Upper lobe of left lung (tissue), 4 donors: ENCODE measurements at regions not wholly inside any gene's neighbourhood (a gene's known extent, or its start where the extent isn't known, plus 50 kb on each side); places are given as distances from the start of the nearest gene placed in this dataset.

Experiments used
- CTCF ChIP-seq, 6 experiments: fragments of 450-650 bp in 4 of 6; fragments of 200-600 bp in 2 of 6; sonication (generic) in 2 of 6; IDR thresholded peaks; one replicate each; pipeline ENCODE4 v1.5.1; 2016 to 2019; ENCODE audit warnings: antibody characterized with exemption in 6 of 6
- POLR2A ChIP-seq, 4 donors: fragments of 450-650 bp; IDR thresholded peaks; one replicate each; pipeline ENCODE4 v1.5.1; 2016 to 2017; ENCODE audit warnings: antibody characterized with exemption in 4 of 4, mild to moderate bottlenecking in 2 of 4
- POLR2AphosphoS5 ChIP-seq, 2 donors: sonication (generic); formaldehyde crosslinking; IDR thresholded peaks; one replicate each; pipeline ENCODE4 v1.5.1; 2017; ENCODE audit warnings: antibody characterized with exemption in 2 of 2

GRCh38 chr2:174656676-174657176, 59.1 kb upstream of the WIPF1 start:
- TF ChIP-seq CTCF (IDR thresholded peaks at IDR 0.05) (no peak), POLR2A (IDR thresholded peaks at IDR 0.05) (no peak), POLR2AphosphoS5 (IDR thresholded peaks at IDR 0.05) (no peak)
